GM12891 (cell line): ENCODE measurements at regions not wholly inside any gene's neighbourhood (a gene's known extent, or its start where the extent isn't known, plus 50 kb on each side); places are given as distances from the start of the nearest gene placed in this dataset.

ENCODE experiments used
- DNase-seq: peaks from one replicate; pipeline ENCODE4 v3.0.0; 2011; ENCODE audit warnings: low spot score; ENCODE audit not compliant: insufficient read length
- FAIRE-seq: peaks from 2 replicates; lab custom pipeline; 2011; peaks lifted over from hg19 to GRCh38; lab: Jason Lieb, UNC
- PAX5 ChIP-seq: IDR thresholded peaks from 2 replicates; pipeline ENCODE4 v1.6.1; 2011; ENCODE audit warnings: low read length, moderate library complexity, mild to moderate bottlenecking; ENCODE audit not compliant: insufficient read depth, severe bottlenecking
- POLR2A ChIP-seq: IDR thresholded peaks from 2 replicates; pipeline ENCODE4 v1.6.1; 2011; ENCODE audit warnings: low read depth, low read length, control low read depth
- POLR2AphosphoS5 ChIP-seq: IDR thresholded peaks from 2 replicates; pipeline ENCODE4 v1.6.1; 2011; ENCODE audit warnings: low read depth, low read length, control low read depth
- POU2F2 ChIP-seq: IDR thresholded peaks from 2 replicates; pipeline ENCODE4 v1.6.1; 2011; ENCODE audit warnings: low read depth, mild to moderate bottlenecking, control low read depth, low read length, moderate library complexity
- SPI1 ChIP-seq: IDR thresholded peaks from 2 replicates; pipeline ENCODE4 v1.6.1; 2011; ENCODE audit warnings: low read depth, low read length, control low read depth
- TAF1 ChIP-seq: IDR thresholded peaks from 2 replicates; pipeline ENCODE4 v1.6.1; 2011; ENCODE audit warnings: low read depth, low read length, control low read depth

DNA sequence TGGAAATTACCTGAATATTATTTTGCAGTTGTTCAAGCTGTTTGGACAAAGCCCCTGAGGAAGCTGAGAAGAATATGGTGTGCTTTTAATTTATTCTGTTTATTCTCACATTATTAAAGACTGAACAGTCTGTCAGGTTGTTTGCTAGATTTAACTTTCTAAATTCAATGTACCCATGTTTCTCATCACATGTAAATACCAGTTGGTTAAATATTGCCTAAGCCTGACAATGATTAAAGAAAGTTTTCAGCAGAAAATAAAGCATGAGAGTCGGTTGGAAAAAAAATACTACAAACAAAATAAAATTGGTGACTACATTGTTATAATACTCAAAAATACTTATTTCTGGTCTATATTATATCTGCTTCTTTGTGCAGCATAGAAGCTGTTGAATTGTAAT is 1974.7 kb downstream of the ARAP2 start:
- FAIRE-seq (no peak), DNase-seq (no peak)
- TF ChIP-seq PAX5: no peak
- no peak for TF ChIP-seq TAF1

DNA sequence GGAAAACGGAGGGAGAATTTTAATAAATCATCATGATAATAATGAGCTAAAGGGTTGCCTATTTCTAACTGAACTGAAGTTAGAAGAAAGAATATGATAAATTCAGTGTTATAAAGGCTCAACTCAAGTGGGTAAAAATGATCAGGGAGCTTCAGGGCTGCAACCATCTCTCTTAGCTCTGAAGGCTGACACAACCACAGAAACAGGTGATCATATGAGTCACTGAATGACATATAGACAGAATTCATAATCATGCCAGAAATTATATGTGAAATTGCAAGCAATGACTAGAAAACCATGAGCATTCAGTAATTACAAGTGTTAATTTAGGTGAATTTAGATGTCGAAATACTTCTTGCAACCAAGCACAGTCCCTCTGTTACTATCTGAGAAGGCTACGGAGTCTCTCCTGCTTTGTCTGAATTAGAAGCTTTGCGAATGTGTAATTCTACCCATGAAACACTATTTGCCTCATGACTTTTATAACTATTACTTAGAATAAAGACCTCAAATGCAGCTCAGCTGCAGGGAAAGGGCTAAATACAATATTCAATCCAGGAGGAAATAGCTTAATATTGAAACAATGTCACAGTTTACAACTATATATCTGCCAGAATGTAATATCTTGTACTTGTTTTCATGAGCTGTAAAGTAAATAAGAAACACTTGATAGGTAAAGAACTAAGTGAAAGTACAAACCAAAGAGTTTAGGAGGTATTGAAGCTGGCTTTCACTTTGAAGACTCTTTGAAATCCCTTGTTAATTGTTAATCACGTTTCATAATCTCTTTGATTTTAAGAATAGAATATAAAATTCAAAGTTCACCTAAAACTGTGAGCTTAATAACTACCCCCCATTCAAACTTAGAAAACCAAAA is 1972.6 kb downstream of the ARAP2 start:
- TF ChIP-seq POLR2AphosphoS5 (no peak), TAF1 (no peak)
- FAIRE-seq (no peak), DNase-seq (no peak)

DNA sequence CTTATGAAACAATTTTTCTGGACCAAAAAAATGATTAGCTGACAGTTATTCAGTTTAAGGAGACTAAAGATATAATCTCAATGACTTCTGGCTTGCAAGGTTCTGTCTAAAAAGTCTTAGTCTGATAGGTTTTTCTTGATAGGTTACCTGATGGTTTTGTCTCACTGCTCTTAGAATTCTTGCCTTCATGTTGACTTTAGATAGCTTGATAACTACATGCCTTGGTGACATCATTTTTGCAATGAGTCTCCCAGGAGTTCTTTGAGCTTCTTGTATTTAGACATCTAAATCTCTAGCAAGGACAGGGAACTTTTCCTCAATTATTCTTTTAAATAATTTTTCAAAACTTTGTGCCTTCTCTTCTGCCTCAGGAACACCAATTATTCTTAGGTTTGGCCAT is 1965.3 kb downstream of the ARAP2 start:
- FAIRE-seq: no peak
- DNase-seq: no peak
- TF ChIP-seq SPI1 (no peak), POLR2A (no peak), TAF1 (no peak), PAX5 (no peak), POU2F2 (no peak), POLR2AphosphoS5 (no peak)

DNA sequence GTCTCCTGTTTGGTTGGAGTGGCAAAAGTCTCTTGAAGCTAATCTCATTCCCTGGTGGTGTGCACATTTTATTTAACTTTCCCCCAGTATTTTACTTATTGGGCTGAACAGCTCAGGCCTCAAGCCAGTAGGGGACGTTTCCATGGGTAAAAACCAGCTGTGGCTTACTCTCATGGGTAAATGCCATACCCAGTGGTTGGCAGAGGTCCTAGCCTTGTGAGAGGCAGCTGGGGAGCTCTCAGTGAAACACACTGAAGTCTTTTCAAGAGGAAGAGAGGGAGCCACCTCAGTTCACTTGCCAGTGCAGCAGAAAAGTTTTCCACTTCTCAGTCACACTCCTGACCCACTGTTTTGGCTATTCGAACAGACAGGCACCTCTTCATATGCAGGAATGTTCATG is 1964.2 kb downstream of the ARAP2 start:
- DNase-seq (no peak), FAIRE-seq (no peak)
- TF ChIP-seq POLR2A (no peak), SPI1 (no peak), POLR2AphosphoS5 (no peak), TAF1 (no peak), PAX5 (no peak), POU2F2 (no peak)

DNA sequence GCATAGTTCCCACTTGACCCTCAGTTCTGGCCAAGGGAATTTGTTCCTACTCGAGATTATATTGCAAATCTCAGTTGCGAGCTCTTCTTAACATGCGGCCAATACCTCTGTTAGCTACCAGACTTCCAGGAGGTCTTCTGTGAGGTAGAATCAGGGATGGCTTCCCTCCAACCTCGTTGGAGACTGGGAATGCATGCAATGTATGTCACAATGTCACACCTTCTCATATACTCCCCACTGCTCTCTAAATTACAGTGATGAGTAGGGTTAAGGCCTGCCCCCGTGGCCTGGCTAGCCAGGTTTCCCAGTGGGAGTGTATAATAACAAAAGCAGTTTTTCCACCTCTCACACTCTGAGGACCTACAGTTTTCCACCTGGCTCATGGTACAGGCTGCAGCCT is 1962.5 kb downstream of the ARAP2 start:
- FAIRE-seq (no peak), DNase-seq (no peak)
- TF ChIP-seq POU2F2: no peak
- TF ChIP-seq POLR2A: no peak
- no peak for TF ChIP-seq SPI1
- TF ChIP-seq PAX5: no peak
- no peak for TF ChIP-seq POLR2AphosphoS5
- TF ChIP-seq TAF1: no peak

DNA sequence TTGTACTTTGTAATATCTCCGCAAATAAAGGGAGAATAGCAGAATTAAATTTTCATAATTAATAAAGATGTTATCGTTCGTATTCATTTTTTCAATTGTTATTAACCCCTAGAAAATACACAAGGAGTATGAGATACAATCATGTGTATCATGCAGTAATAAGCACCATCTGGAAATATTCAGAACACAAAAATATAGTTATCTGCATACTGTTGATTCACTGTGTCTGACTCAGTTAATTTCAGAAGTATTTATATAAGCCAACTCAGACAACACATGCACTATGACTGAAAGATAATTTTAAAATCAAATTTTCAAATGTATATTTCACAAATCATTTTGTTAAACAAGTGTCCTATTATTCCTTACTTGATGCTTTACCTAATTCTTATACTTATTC is 1954.8 kb downstream of the ARAP2 start:
- TF ChIP-seq PAX5 (no peak), POU2F2 (no peak), POLR2A (no peak), TAF1 (no peak), SPI1 (no peak), POLR2AphosphoS5 (no peak)
- FAIRE-seq: no peak
- DNase-seq: no peak

DNA sequence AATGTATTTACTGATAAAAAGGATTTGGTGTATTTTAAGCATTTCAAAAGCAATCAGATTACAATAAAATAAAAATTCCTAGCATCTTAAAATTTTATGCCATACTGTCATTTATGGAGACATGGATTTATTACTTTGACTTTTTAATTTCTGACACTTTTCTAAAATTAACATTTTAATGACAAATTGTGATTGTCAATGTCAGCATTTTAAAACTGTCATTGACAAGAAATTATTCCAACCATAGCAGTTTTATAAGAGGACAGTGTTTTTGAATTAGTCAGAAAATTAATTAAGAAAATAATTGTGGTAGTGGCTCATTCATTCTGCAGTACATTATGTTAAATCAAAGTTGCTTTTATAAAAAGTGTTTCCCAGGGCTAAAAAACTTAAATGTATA is 1954.4 kb downstream of the ARAP2 start:
- FAIRE-seq: no peak
- no peak for DNase-seq
- no peak for TF ChIP-seq POLR2A
- TF ChIP-seq POLR2AphosphoS5: no peak
- no peak for TF ChIP-seq SPI1
- no peak for TF ChIP-seq TAF1
- no peak for TF ChIP-seq POU2F2
- no peak for TF ChIP-seq PAX5

DNA sequence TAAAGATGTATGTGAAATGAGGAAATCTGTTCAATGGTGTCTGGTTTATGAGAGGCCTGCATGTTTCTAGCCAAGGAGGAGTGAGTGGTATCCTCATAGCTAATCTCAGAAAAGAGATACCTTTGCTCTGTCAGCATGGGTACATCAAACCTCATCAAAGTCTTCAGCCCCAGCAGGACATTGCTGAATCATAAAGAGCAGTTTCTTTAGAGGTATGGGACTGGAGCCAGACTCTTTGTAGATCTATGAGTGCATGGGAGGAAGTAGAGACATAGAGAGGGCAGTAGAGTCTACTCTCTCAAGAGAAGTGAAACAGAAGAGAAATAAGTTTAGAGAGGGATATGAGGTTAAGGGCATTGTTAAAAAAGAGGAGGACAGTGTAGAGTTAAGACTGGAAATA is 1950.9 kb downstream of the ARAP2 start:
- TF ChIP-seq SPI1 (no peak), POLR2AphosphoS5 (no peak), POU2F2 (no peak), POLR2A (no peak), TAF1 (no peak), PAX5 (no peak)
- DNase-seq: no peak
- FAIRE-seq: no peak

DNA sequence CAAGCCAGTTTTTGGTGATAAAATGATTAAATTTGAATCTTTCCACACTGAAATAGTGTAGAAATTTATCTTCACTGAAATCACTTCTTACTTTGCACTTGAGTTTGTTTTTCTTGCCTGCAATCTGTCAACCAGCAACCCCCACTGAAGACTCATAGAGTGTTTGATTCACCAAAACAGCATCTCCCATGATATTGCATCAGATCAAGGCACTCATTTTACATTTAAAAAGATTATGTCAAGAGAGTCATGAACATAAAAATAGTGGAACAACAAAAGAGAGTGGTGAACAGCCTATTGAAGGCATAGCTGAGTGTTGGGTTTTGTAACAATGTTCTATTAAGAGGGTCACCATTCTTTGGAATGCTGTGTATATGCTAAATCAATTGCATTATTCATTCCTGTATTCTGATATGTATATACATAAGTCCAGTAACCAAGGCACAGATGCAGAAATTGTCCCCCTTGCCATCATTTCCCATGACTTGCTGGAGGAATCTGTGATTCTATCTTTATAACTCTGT is 1934.9 kb downstream of the ARAP2 start:
- TF ChIP-seq POLR2A: no peak
- no peak for TF ChIP-seq POLR2AphosphoS5
- TF ChIP-seq POU2F2: no peak
- no peak for TF ChIP-seq SPI1
- no peak for TF ChIP-seq PAX5
- TF ChIP-seq TAF1: no peak
- DNase-seq: no peak
- FAIRE-seq: no peak

DNA sequence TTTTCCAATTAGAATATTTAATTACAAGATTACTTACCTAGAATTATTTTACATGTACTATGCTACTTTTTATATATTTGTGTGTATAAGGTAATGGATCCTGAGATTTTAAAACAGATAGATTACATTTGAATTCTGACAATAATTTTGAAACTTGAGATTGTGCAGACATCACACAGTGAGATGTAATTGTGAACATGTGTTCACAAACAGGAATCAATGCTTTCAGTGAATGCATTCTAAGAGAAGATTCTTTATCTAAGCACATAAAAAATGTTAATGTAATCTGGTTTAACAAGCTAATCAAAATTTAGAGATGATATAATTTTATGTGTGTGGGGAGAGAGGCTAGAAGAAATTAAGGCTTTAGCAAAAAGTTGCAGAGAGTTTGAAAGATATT is 1925.5 kb downstream of the ARAP2 start:
- TF ChIP-seq POU2F2 (no peak), POLR2AphosphoS5 (no peak), PAX5 (no peak), TAF1 (no peak), POLR2A (no peak), SPI1 (no peak)
- FAIRE-seq: no peak
- no peak for DNase-seq
